SK-N-SH (cell line): ENCODE measurements at regions not wholly inside any gene's neighbourhood (a gene's known extent, or its start where the extent isn't known, plus 50 kb on each side); places are given as distances from the start of the nearest gene placed in this dataset.

Experiments
- CTCF ChIA-PET: fragments of 300-600, 350-600 bp; formaldehyde crosslinking; extraction: SDS; loops from one replicate; lab custom pipeline; 2021; lab: Yijun Ruan, JAX
- POLR2A ChIA-PET: fragments of 350-600 bp; sonication (Branson Sonifier 250); formaldehyde crosslinking; extraction: SDS; loops from one replicate; lab custom pipeline; 2020; ENCODE audit warnings: antibody characterized with exemption, inconsistent platforms; lab: Yijun Ruan, JAX
- DNase-seq: peaks from one replicate; pipeline ENCODE4 v3.0.0; 2012
- H2AFZ ChIP-seq: fragments of 200-600 bp; sonication (generic); 2 replicates; pipeline ENCODE4 v1.8.1; 2016; ENCODE audit warnings: antibody characterized with exemption, mild to moderate bottlenecking, low read depth
- H3F3A ChIP-seq: fragments of 200-600 bp; sonication (generic); replicated peaks from 2 replicates; pipeline ENCODE3; 2016; ENCODE audit warnings: antibody characterized with exemption, mild to moderate bottlenecking; ENCODE audit not compliant: insufficient read depth
- H3K27ac ChIP-seq, 2 experiments: fragments of 200-500 bp in 1 of 2; fragments of 200-600 bp in 1 of 2; sonication (Bioruptor generic) in 1 of 2; sonication (generic), shearing (Covaris generic) in 1 of 2; 2 replicates each; pipeline versions ENCODE4 v1.5.1 to v1.6.1; 2014 to 2016; ENCODE audit warnings: low read depth in 2 of 2, inconsistent platforms in 1 of 2, low read length in 1 of 2, mild to moderate bottlenecking in 1 of 2, mixed read lengths in 1 of 2
- H3K27me3 ChIP-seq: fragments of 200-600 bp; sonication (generic), shearing (Covaris generic); 2 replicates; pipeline ENCODE4 v1.6.1; 2016; ENCODE audit warnings: mixed run types; ENCODE audit not compliant: insufficient read depth
- H3K36me3 ChIP-seq, 2 experiments: fragments of 200-500 bp in 1 of 2; fragments of 200-600 bp in 1 of 2; sonication (Bioruptor generic) in 1 of 2; sonication (generic) in 1 of 2; replicated peaks in 1 of 2; 2 replicates each; pipeline versions ENCODE3 to v1.5.1; 2014 to 2016; ENCODE audit warnings: low read length in 1 of 2, mild to moderate bottlenecking in 1 of 2; ENCODE audit not compliant: insufficient read depth in 2 of 2, control insufficient read depth in 1 of 2
- H3K4me1 ChIP-seq, 2 experiments: fragments of 200-500 bp in 1 of 2; fragments of 200-600 bp in 1 of 2; sonication (Bioruptor generic) in 1 of 2; sonication (generic), shearing (Covaris generic) in 1 of 2; 2 replicates each; pipeline versions ENCODE4 v1.5.1 to v1.6.1; 2014 to 2016; ENCODE audit warnings: low read depth in 1 of 2, low read length in 1 of 2, mixed run types in 1 of 2; ENCODE audit not compliant: insufficient read depth in 2 of 2, control insufficient read depth in 1 of 2
- H3K4me2 ChIP-seq: fragments of 200-600 bp; sonication (generic), shearing (Covaris generic); 2 replicates; pipeline ENCODE4 v1.6.1; 2017; ENCODE audit warnings: mixed run types
- H3K4me3 ChIP-seq, 2 experiments: fragments of 200-500 bp in 1 of 2; fragments of 200-600 bp in 1 of 2; sonication (Bioruptor generic) in 1 of 2; sonication (generic), shearing (Covaris generic) in 1 of 2; 2 replicates each; pipeline versions ENCODE4 v1.5.1 to v1.8.1; 2014 to 2016; ENCODE audit warnings: low read depth in 2 of 2, inconsistent platforms in 1 of 2, low read length in 1 of 2, mild to moderate bottlenecking in 1 of 2, mixed read lengths in 1 of 2, moderate library complexity in 1 of 2
- H3K79me2 ChIP-seq: fragments of 200-600 bp; sonication (generic); 2 replicates; pipeline ENCODE4 v1.8.1; 2017; ENCODE audit warnings: mild to moderate bottlenecking; ENCODE audit not compliant: insufficient read depth
- H3K9ac ChIP-seq: fragments of 200-600 bp; sonication (generic); 2 replicates; pipeline ENCODE4 v1.6.1; 2017; ENCODE audit warnings: mixed run types
- H3K9me2 ChIP-seq: fragments of 200-600 bp; sonication (generic); 2 replicates; pipeline ENCODE4 v1.6.1; 2017; ENCODE audit warnings: mixed run types
- H3K9me3 ChIP-seq: fragments of 200-600 bp; sonication (generic); 2 replicates; pipeline ENCODE4 v1.6.1; 2017; ENCODE audit warnings: mixed run types, mild to moderate bottlenecking, moderate library complexity
- H4K20me1 ChIP-seq: fragments of 200-600 bp; sonication (generic); 2 replicates; pipeline ENCODE4 v1.6.1; 2017; ENCODE audit warnings: mild to moderate bottlenecking, mixed run types; ENCODE audit not compliant: insufficient read depth
- CHD2 ChIP-seq: fragments of 150-350 bp; IDR thresholded peaks from 2 replicates; pipeline ENCODE4 v1.6.1; 2018; ENCODE audit warnings: low read length; ENCODE audit not compliant: partially characterized antibody
- CTCF ChIP-seq: fragments of 200-600 bp; sonication (generic); IDR thresholded peaks from 2 replicates; pipeline ENCODE4 v1.6.1; 2017; ENCODE audit warnings: antibody characterized with exemption, mild to moderate bottlenecking, moderate library complexity
- ELF1 ChIP-seq: IDR thresholded peaks from 2 replicates; pipeline ENCODE4 v1.4.0; 2012
- EP300 ChIP-seq, 2 experiments: IDR thresholded peaks; 2 replicates each; pipeline versions ENCODE4 v1.4.0 to v1.6.1; 2012; ENCODE audit warnings: borderline replicate concordance in 1 of 2, low read depth in 1 of 2, low read length in 1 of 2
- EZH2phosphoT487 ChIP-seq: fragments of 200-600 bp; sonication (generic); IDR thresholded peaks from 2 replicates; pipeline ENCODE4 v1.6.1; 2017; ENCODE audit warnings: low read depth, mixed run types, mild to moderate bottlenecking, antibody characterized with exemption, moderate library complexity, borderline replicate concordance
- FOXJ3 ChIP-seq: sonication (generic); formaldehyde crosslinking; IDR thresholded peaks from 2 replicates; pipeline ENCODE4 v1.5.1; 2020; ENCODE audit warnings: mild to moderate bottlenecking, missing genetic modification reagents
- MEF2A ChIP-seq: IDR thresholded peaks from 2 replicates; pipeline ENCODE4 v1.4.0; 2012; ENCODE audit warnings: low read depth, borderline replicate concordance
- NFIC ChIP-seq: IDR thresholded peaks from 2 replicates; pipeline ENCODE4 v1.4.0; 2012; ENCODE audit warnings: borderline replicate concordance
- NRF1 ChIP-seq: IDR thresholded peaks from 2 replicates; pipeline ENCODE4 v1.6.1; 2012; ENCODE audit warnings: low read depth, mild to moderate bottlenecking, low read length
- RFX5 ChIP-seq: IDR thresholded peaks from 2 replicates; pipeline ENCODE4 v1.6.1; 2012; ENCODE audit warnings: mild to moderate bottlenecking, improper control_type of control experiment, low read length
- TAF1 ChIP-seq: IDR thresholded peaks from 2 replicates; pipeline ENCODE4 v1.6.1; 2012; ENCODE audit warnings: low read depth, mild to moderate bottlenecking, low read length, moderate library complexity, borderline replicate concordance
- TCF12 ChIP-seq: IDR thresholded peaks from 2 replicates; pipeline ENCODE4 v1.4.0; 2012
- USF2 ChIP-seq: fragments of 150-350 bp; IDR thresholded peaks from 2 replicates; pipeline ENCODE4 v1.6.1; 2017; ENCODE audit warnings: antibody characterized with exemption, low read length, low read depth, borderline replicate concordance
- YY1 ChIP-seq: IDR thresholded peaks from 2 replicates; pipeline ENCODE4 v1.4.0; 2012; ENCODE audit warnings: low read depth, mild to moderate bottlenecking
- WGBS: methylation state at CpG from one replicate; pipeline ENCODE4 v1.1.6; 2017; ENCODE audit warnings: low lambda C conversion rate; 5-methylcytosine and 5-hydroxymethylcytosine counted together
- TF ChIP-seq, protein P1 (sequence below): IDR thresholded peaks from 2 replicates; pipeline ENCODE4; 2012
- TF ChIP-seq, protein P2 (sequence below): IDR thresholded peaks from 2 replicates; pipeline ENCODE4 v1.4.0; 2012; ENCODE audit warnings: low read depth, borderline replicate concordance
- TF ChIP-seq, protein P3 (sequence below): IDR thresholded peaks from 2 replicates; pipeline ENCODE4 v1.6.1; 2012; ENCODE audit warnings: mild to moderate bottlenecking, low read depth, low read length, moderate library complexity

GRCh38 chr7:17236171-17236570, 62.3 kb upstream of the AHR start (continued):
- TF ChIP-seq EP300 (IDR thresholded peaks at IDR 0.05; ENCODE audit: borderline replicate concordance in 1 of 2, low read depth in 1 of 2, low read length in 1 of 2) (no peak), MEF2A (no peak), TAF1 (no peak), CHD2 (no peak), ELF1 (no peak), CTCF (no peak), TCF12 (no peak)
- TF ChIP-seq, protein P1, sequence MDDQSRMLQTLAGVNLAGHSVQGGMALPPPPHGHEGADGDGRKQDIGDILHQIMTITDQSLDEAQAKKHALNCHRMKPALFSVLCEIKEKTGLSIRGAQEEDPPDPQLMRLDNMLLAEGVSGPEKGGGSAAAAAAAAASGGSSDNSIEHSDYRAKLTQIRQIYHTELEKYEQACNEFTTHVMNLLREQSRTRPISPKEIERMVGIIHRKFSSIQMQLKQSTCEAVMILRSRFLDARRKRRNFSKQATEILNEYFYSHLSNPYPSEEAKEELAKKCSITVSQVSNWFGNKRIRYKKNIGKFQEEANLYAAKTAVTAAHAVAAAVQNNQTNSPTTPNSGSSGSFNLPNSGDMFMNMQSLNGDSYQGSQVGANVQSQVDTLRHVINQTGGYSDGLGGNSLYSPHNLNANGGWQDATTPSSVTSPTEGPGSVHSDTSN: no peak
- TF ChIP-seq, protein P2, sequence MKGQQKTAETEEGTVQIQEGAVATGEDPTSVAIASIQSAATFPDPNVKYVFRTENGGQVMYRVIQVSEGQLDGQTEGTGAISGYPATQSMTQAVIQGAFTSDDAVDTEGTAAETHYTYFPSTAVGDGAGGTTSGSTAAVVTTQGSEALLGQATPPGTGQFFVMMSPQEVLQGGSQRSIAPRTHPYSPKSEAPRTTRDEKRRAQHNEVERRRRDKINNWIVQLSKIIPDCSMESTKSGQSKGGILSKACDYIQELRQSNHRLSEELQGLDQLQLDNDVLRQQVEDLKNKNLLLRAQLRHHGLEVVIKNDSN: no peak

DNA sequence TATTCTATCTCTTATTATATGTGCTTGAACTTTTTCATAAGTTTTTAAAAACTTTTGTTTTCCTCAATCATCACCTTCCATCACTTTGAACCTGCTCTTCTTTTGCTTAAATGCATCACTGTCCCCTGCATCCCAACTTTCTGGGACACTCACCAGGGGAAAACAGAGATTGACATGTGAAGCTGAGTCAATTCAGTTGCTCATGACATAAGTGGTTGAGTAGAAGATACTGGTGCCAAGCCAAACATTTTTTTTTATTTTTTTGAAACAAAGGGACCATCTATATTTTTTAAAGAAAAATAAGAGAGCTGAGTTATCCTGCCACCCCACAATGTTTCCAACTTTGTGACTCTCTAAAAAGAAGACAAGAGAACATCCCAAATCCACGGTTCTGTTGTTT, 61.8 kb upstream of the AHR start:
- Histone ChIP-seq H3K4me3 (no peak overlapping the region), H3K79me2 (no peaks in the 10 kb centered on the region), H3K9me3 (no peaks in the 10 kb centered on the region), H4K20me1 (no peaks in the 10 kb centered on the region), H2AFZ (no peak overlapping the region), H3K27me3 (peaks cover 3% of the 10 kb centered on the region), H3K4me2 (no peak overlapping the region), H3K36me3 (no peaks in the 10 kb centered on the region), H3K9me2 (no peaks in the 10 kb centered on the region), H3K9ac (no peak overlapping the region), H3F3A (peaks cover 10% of the 10 kb centered on the region), H3K27ac (peak overlapping the region in 1 of 2 experiments; percentile 32; a peak in 1 of 4 replicates), H3K4me1 (peaks cover 2 to 15% of the 10 kb centered on the region in 2 experiments)
- TF ChIP-seq YY1: no peak
- TF ChIP-seq, protein P3, sequence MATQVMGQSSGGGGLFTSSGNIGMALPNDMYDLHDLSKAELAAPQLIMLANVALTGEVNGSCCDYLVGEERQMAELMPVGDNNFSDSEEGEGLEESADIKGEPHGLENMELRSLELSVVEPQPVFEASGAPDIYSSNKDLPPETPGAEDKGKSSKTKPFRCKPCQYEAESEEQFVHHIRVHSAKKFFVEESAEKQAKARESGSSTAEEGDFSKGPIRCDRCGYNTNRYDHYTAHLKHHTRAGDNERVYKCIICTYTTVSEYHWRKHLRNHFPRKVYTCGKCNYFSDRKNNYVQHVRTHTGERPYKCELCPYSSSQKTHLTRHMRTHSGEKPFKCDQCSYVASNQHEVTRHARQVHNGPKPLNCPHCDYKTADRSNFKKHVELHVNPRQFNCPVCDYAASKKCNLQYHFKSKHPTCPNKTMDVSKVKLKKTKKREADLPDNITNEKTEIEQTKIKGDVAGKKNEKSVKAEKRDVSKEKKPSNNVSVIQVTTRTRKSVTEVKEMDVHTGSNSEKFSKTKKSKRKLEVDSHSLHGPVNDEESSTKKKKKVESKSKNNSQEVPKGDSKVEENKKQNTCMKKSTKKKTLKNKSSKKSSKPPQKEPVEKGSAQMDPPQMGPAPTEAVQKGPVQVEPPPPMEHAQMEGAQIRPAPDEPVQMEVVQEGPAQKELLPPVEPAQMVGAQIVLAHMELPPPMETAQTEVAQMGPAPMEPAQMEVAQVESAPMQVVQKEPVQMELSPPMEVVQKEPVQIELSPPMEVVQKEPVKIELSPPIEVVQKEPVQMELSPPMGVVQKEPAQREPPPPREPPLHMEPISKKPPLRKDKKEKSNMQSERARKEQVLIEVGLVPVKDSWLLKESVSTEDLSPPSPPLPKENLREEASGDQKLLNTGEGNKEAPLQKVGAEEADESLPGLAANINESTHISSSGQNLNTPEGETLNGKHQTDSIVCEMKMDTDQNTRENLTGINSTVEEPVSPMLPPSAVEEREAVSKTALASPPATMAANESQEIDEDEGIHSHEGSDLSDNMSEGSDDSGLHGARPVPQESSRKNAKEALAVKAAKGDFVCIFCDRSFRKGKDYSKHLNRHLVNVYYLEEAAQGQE: no peak
- no peak for TF ChIP-seq EZH2phosphoT487
- TF ChIP-seq TCF12: peak; percentile 33
- no peak for TF ChIP-seq RFX5
- no peak for TF ChIP-seq NRF1
- TF ChIP-seq, protein P1: peak; percentile 60
- TF ChIP-seq NFIC: peak; percentile 51; the same call in 1 of the 2 replicates
- no peak for TF ChIP-seq FOXJ3 (CRISPR knock-in tag)
- TF ChIP-seq USF2: no peak
- CTCF ChIA-PET: interaction anchor here (0.6 kb wide), 1 partner anchor 125 kb away, joined by 3 read pairs; no protein-coding TSS in a partner anchor
- 32% methylated on average over 1 of the region's 1 CpG for WGBS
- DNase-seq: no peak
- POLR2A ChIA-PET: no interaction called here
